ENCODE measurements at regions not wholly inside any gene's neighbourhood (a gene's known extent, or its start where the extent isn't known, plus 50 kb on each side); places are given as distances from the start of the nearest gene placed in this dataset.

DNA sequence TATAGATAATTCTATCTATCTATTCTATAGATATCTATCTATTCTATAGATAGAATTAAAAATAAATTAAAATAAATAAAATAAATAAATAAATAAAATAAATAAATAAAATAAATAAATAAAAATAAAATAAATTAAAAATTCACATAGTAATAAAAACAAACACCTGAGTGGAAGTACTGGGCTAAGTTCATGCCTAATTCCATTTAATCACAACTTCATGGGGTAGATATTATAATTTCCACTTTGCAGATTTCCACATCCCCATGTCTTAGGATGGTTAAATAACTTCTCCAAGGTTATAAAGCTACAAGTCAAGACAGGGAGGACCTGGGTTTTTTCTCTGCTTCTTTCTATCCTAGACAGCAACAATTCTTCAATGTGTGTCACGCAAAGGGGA is 261.4 kb upstream of the MEX3C start:
- Histone ChIP-seq H3K9me3 (ENCODE audit: control insufficient read depth in 4 of 4, insufficient read depth in 3 of 4, low read length in 3 of 4) (no peaks in the 10 kb centered on the region), H3K4me1 (ENCODE audit: control insufficient read depth in 5 of 5, insufficient read depth in 5 of 5, low read length in 5 of 5) (no peaks in the 10 kb centered on the region), H3K4me3 (no peak overlapping the region), H3K27ac (ENCODE audit: low read depth in 1 of 2, low read length in 1 of 2) (no peak overlapping the region), H3K36me3 (ENCODE audit: control insufficient read depth in 4 of 4, insufficient read depth in 4 of 4, low read length in 4 of 4) (no peaks in the 10 kb centered on the region), H3K27me3 (ENCODE audit: control insufficient read depth in 3 of 3, insufficient read depth in 3 of 3, low read length in 2 of 3) (no peaks in the 10 kb centered on the region), H3K9ac (ENCODE audit: insufficient read depth in 1 of 2, low read length in 2 of 2) (no peak overlapping the region)
- TF ChIP-seq, protein P1, sequence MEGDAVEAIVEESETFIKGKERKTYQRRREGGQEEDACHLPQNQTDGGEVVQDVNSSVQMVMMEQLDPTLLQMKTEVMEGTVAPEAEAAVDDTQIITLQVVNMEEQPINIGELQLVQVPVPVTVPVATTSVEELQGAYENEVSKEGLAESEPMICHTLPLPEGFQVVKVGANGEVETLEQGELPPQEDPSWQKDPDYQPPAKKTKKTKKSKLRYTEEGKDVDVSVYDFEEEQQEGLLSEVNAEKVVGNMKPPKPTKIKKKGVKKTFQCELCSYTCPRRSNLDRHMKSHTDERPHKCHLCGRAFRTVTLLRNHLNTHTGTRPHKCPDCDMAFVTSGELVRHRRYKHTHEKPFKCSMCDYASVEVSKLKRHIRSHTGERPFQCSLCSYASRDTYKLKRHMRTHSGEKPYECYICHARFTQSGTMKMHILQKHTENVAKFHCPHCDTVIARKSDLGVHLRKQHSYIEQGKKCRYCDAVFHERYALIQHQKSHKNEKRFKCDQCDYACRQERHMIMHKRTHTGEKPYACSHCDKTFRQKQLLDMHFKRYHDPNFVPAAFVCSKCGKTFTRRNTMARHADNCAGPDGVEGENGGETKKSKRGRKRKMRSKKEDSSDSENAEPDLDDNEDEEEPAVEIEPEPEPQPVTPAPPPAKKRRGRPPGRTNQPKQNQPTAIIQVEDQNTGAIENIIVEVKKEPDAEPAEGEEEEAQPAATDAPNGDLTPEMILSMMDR (IDR thresholded peaks at IDR 0.05; ENCODE audit: control extremely low read depth, extremely low read depth): no peak
- ATAC-seq (ENCODE audit: insufficient read depth, low FRiP score): no peak
- DNase-seq: no peak
- WGBS, 2 donors: 94 to 97% methylated on average over 1 of the region's 1 CpG

DNA sequence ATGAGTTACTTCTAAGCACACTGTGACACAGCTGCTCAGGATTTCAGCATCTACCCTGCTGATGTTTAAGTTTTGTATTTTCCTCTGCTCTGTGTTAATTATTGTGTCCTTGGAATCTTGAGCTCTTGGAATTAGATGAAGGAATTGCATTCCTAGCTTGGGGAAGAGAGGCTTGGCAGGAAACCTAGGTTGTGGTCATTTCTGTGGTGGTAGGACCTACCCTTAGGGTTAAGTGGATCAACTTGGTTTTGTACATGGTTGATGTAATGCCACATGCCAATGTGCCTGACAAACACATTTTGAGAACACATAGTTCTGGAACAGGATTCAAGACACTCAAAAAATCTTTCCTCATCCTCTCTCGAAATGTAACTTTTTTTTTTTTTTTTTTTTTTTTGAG is 264.5 kb upstream of the MEX3C start:
- ATAC-seq (ENCODE audit: insufficient read depth, low FRiP score) (no peak), DNase-seq (no peak)
- no peaks in the 10 kb centered on the region for H3K4me1 ChIP-seq (ENCODE audit: control insufficient read depth in 5 of 5, insufficient read depth in 5 of 5, low read length in 5 of 5)
- peaks cover 0 to 2% (median 0%) of the 10 kb centered on the region in 4 donors for H3K9me3 ChIP-seq (ENCODE audit: control insufficient read depth in 4 of 4, insufficient read depth in 3 of 4, low read length in 3 of 4)
- no peaks in the 10 kb centered on the region for H3K36me3 ChIP-seq (ENCODE audit: control insufficient read depth in 4 of 4, insufficient read depth in 4 of 4, low read length in 4 of 4)
- no peak overlapping the region for H3K4me3 ChIP-seq
- 79 to 100% methylated on average over 1 of the region's 1 CpG for WGBS, 2 donors
- H3K27me3 ChIP-seq (ENCODE audit: control insufficient read depth in 3 of 3, insufficient read depth in 3 of 3, low read length in 2 of 3): no peaks in the 10 kb centered on the region
- H3K27ac ChIP-seq (ENCODE audit: low read depth in 1 of 2, low read length in 1 of 2): no peak overlapping the region
- no peak overlapping the region for H3K9ac ChIP-seq (ENCODE audit: insufficient read depth in 1 of 2, low read length in 2 of 2)
- TF ChIP-seq, protein P1 (IDR thresholded peaks at IDR 0.05; ENCODE audit: control extremely low read depth, extremely low read depth): no peak

- ATAC-seq (ENCODE audit: insufficient read depth, low FRiP score): no peak
- Histone ChIP-seq H3K4me1 (ENCODE audit: control insufficient read depth in 5 of 5, insufficient read depth in 5 of 5, low read length in 5 of 5) (no peaks in the 10 kb centered on the region), H3K9ac (ENCODE audit: insufficient read depth in 1 of 2, low read length in 2 of 2) (no peak overlapping the region), H3K27ac (ENCODE audit: low read depth in 1 of 2, low read length in 1 of 2) (no peak overlapping the region), H3K9me3 (ENCODE audit: control insufficient read depth in 4 of 4, insufficient read depth in 3 of 4, low read length in 3 of 4) (peaks cover 0 to 2% (median 0%) of the 10 kb centered on the region in 4 donors), H3K27me3 (ENCODE audit: control insufficient read depth in 3 of 3, insufficient read depth in 3 of 3, low read length in 2 of 3) (no peaks in the 10 kb centered on the region), H3K36me3 (ENCODE audit: control insufficient read depth in 4 of 4, insufficient read depth in 4 of 4, low read length in 4 of 4) (no peaks in the 10 kb centered on the region), H3K4me3 (no peak overlapping the region)
- WGBS, 2 donors: 86 to 92% methylated on average over 6 to 9 of the region's 9 CpGs
- TF ChIP-seq, protein P1 (IDR thresholded peaks at IDR 0.05; ENCODE audit: control extremely low read depth, extremely low read depth): no peak
- no peak for DNase-seq
Observed at GRCh38 chr18:51463483-51464136, 266.1 kb upstream of the MEX3C start.

DNA sequence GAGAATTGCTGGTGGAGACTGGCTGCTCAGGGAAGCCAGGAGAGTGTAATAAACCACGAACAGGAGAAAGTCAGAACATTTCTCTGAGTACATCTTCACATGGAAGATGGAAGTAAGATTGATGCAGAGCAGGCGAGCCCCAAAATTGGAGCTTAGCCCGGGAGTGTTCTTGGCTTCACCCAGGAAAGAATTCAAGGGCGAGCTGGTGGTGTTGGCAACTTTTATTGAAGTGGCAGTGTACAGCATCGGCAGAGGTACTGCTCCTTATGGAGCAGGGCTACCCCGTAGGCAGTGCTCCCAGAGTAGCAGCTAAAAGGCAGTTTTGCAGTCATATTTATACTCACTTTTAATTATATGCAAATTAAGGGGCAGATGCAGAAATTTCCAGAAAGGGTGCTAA is 281.4 kb upstream of the MEX3C start:
- 85 to 88% methylated on average over 6 of the region's 6 CpGs for WGBS, 2 donors
- no peak overlapping the region for H3K9ac ChIP-seq (ENCODE audit: insufficient read depth in 1 of 2, low read length in 2 of 2)

More for the DNA sequence above, 281.4 kb upstream of the MEX3C start:
- no peak overlapping the region for H3K4me3 ChIP-seq
- ATAC-seq (ENCODE audit: insufficient read depth, low FRiP score) (no peak), DNase-seq (no peak)
- no peak overlapping the region for H3K27ac ChIP-seq (ENCODE audit: low read depth in 1 of 2, low read length in 1 of 2)
- no peaks in the 10 kb centered on the region for H3K27me3 ChIP-seq (ENCODE audit: control insufficient read depth in 3 of 3, insufficient read depth in 3 of 3, low read length in 2 of 3)
- TF ChIP-seq, protein P1 (IDR thresholded peaks at IDR 0.05; ENCODE audit: control extremely low read depth, extremely low read depth): no peak
- peaks cover 0 to 8% (median 0%) of the 10 kb centered on the region in 4 donors for H3K9me3 ChIP-seq (ENCODE audit: control insufficient read depth in 4 of 4, insufficient read depth in 3 of 4, low read length in 3 of 4)
- H3K4me1 ChIP-seq (ENCODE audit: control insufficient read depth in 5 of 5, insufficient read depth in 5 of 5, low read length in 5 of 5): no peaks in the 10 kb centered on the region
- no peaks in the 10 kb centered on the region for H3K36me3 ChIP-seq (ENCODE audit: control insufficient read depth in 4 of 4, insufficient read depth in 4 of 4, low read length in 4 of 4)

Data from lung (tissue), 11 donors.